PC-3 (cell line): ENCODE measurements at regions not wholly inside any gene's neighbourhood (a gene's known extent, or its start where the extent isn't known, plus 50 kb on each side); places are given as distances from the start of the nearest gene placed in this dataset.

Experiments
- CTCF ChIP-seq: fragments of 300-600 bp; sonication (generic); conservative IDR thresholded peaks from 2 replicates; pipeline ENCODE4 v1.5.1; 2017; ENCODE audit warnings: antibody characterized with exemption, low read depth, mild to moderate bottlenecking, low read length
- EZH2phosphoT487 ChIP-seq: fragments of 300-600 bp; sonication (generic); IDR thresholded peaks from 2 replicates; pipeline ENCODE4 v1.6.1; 2018; ENCODE audit warnings: mild to moderate bottlenecking, antibody characterized with exemption, low read length, borderline replicate concordance

- TF ChIP-seq CTCF (no peak), EZH2phosphoT487 (no peak)
These were observed 81.6 kb downstream of the PSMB1 start for GRCh38 chr6:170471491-170471890.
